IPS-20b (cell line): ENCODE measurements at regions not wholly inside any gene's neighbourhood (a gene's known extent, or its start where the extent isn't known, plus 50 kb on each side); places are given as distances from the start of the nearest gene placed in this dataset.
"Not testable (repeated sequence)": the region's sequence is repeated elsewhere in the genome, so short reads cannot be mapped to it uniquely, and the experiment has no call there.

Source experiments
- H3K27ac ChIP-seq: one replicate; pipeline ENCODE4 v1.5.1; 2013; ENCODE audit warnings: low read length
- H3K27me3 ChIP-seq: 2 replicates; pipeline ENCODE4 v1.6.1; 2013; ENCODE audit warnings: mild to moderate bottlenecking, low read length, inconsistent platforms; ENCODE audit not compliant: insufficient read depth
- H3K36me3 ChIP-seq: 2 replicates; pipeline ENCODE4 v1.6.1; 2013; ENCODE audit warnings: low read depth, mild to moderate bottlenecking, inconsistent platforms, low read length, moderate library complexity; ENCODE audit not compliant: insufficient read depth
- H3K4me1 ChIP-seq: 2 replicates; pipeline ENCODE4 v1.6.1; 2013; ENCODE audit warnings: mild to moderate bottlenecking, control low read depth, inconsistent platforms, low read length, moderate library complexity; ENCODE audit not compliant: insufficient read depth
- H3K4me3 ChIP-seq: 2 replicates; pipeline ENCODE4 v1.5.1; 2013; ENCODE audit warnings: mild to moderate bottlenecking, low read length, inconsistent platforms
- H3K9ac ChIP-seq: 2 replicates; pipeline ENCODE4 v1.6.1; 2013; ENCODE audit warnings: low read depth, mild to moderate bottlenecking, inconsistent platforms, low read length, moderate library complexity
- H3K9me3 ChIP-seq: 2 replicates; pipeline ENCODE4 v1.6.1; 2013; ENCODE audit warnings: mild to moderate bottlenecking, low read depth, low read length, inconsistent platforms; ENCODE audit not compliant: insufficient read depth

DNA sequence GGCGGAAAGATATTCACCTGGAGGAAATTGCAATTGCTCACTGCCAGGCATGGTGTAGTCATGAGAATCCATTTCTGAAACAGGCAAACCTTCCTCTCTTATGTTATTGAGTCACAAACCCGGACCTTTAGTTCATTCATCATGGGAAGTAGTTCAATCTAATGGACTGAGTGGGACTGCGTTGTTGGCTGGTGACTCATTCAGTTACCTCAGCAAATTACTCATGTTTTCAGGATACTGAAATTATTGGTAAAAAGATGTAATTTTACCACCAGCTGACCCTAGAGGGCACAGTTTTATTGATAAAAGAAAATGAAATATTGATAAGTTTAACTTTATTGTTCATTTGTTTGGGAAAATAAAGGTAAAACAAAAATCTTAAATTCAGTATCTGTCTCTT, 1194.4 kb upstream of the SORCS1 start:
- H3K9ac ChIP-seq: no peak overlapping the region
- H3K4me1 ChIP-seq: no peaks in the 10 kb centered on the region
- H3K36me3 ChIP-seq: no peaks in the 10 kb centered on the region
- H3K27ac ChIP-seq: no peak overlapping the region
- no peak overlapping the region for H3K4me3 ChIP-seq
- H3K27me3 ChIP-seq: no peaks in the 10 kb centered on the region
- no peaks in the 10 kb centered on the region for H3K9me3 ChIP-seq

DNA sequence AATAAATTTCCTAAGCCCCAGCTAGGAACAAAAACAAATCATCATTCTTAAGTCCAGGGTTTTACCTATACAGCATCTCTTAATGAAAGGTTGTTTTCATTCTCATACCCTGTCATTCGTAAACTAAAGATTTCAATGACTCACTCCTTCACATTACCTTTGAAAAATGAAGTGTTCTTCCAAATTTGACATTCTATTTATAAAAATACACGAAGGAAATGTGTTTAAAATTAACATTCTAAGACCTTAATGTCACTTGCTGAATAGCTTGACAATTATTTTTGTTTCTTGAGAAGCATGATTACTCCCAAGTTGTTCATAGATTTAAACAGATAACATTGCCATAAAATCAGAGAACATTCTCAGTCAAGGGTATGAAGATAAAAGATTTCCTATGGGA, 1188.3 kb upstream of the SORCS1 start:
- no peak overlapping the region for H3K4me3 ChIP-seq
- no peaks in the 10 kb centered on the region for H3K9me3 ChIP-seq
- no peaks in the 10 kb centered on the region for H3K27me3 ChIP-seq
- H3K4me1 ChIP-seq: no peaks in the 10 kb centered on the region
- H3K36me3 ChIP-seq: no peaks in the 10 kb centered on the region
- no peak overlapping the region for H3K9ac ChIP-seq
- H3K27ac ChIP-seq: no peak overlapping the region

DNA sequence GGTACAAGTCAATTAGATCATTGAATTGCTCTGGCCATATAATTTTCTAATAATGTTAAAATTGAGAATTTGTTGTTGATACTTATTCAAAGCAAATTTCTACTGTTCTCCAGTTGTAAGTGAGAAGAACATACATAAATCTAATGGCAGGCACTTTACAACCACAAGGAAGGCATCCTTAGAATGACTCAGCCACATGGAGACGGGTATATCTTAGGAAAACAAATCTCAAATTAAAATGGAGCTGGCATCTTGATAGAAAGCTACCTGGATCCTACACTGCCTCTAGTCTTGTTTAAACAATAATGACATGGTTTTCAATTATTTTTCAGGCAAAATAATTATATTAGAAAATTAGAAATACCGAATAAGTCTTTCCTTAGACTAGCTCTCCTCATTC, 1183.7 kb upstream of the SORCS1 start:
- Histone ChIP-seq H3K27me3 (no peaks in the 10 kb centered on the region), H3K4me1 (peaks cover 5% of the 10 kb centered on the region), H3K36me3 (no peaks in the 10 kb centered on the region), H3K9me3 (no peaks in the 10 kb centered on the region), H3K9ac (no peak overlapping the region), H3K27ac (no peak overlapping the region), H3K4me3 (no peak overlapping the region)

DNA sequence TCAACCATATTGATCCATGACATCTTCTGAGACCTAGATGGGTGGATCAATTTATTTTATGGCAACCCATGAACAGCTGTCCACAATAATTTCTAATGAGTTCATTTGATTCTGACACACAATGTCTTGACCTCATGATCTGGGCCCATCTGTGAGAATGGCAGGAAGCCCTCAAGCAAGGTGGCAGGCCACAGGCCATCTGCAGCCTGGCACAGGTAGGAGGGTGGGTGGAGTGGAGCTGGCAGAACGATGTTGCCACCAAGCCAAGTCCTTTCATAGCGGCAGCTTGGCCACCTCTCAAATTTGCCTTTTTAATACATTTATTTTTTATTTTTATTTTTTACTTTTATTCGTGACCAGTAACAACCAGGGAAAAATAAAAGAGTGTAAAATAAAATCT, 1181.6 kb upstream of the SORCS1 start:
- Histone ChIP-seq H3K27ac (no peak overlapping the region), H3K4me1 (peaks cover 5% of the 10 kb centered on the region), H3K27me3 (no peaks in the 10 kb centered on the region), H3K36me3 (no peaks in the 10 kb centered on the region), H3K4me3 (no peak overlapping the region), H3K9me3 (no peaks in the 10 kb centered on the region), H3K9ac (no peak overlapping the region)

DNA sequence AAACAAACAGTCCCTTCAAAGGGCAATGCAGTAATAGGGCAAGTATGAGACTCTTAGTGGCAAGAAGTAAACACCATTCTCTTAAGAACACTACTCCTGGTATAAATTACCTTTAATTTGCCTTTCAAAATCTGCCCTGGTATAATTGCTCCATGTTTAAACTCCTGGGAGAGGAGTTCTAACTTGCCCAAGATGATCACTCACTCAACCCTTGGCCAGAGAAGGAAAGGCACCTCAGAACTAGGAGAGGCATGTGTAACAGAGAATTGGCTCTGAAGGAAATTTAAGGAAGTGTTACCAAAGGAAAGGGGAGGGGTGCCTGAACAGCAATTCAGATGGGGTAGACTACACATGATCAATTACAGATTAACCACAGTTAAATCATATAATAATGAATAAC, 1173.6 kb upstream of the SORCS1 start:
- Histone ChIP-seq H3K9ac (no peak overlapping the region), H3K27ac (no peak overlapping the region), H3K4me1 (no peaks in the 10 kb centered on the region), H3K27me3 (no peaks in the 10 kb centered on the region), H3K9me3 (no peaks in the 10 kb centered on the region), H3K4me3 (no peak overlapping the region), H3K36me3 (no peaks in the 10 kb centered on the region)

DNA sequence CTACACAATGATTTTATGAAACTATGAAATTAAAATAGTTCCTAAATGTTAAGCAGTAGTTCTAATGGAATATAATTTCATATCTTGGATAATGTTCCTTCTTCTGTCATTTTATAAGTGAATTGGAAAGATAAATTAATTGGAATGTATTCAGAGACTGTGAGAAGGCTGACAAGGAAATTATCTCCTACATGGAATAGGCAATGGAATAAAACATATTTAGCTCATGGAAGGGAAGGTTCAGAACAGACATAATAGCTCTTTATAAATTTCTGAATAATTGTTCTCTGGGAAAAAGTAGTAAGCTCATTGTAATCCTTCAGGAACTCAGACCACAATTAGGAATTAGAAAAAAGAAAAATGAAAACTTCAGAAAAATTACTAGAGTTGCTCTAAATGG, 1172.3 kb upstream of the SORCS1 start:
- Histone ChIP-seq H3K4me3 (no peak overlapping the region), H3K9ac (no peak overlapping the region), H3K27me3 (no peaks in the 10 kb centered on the region), H3K4me1 (no peaks in the 10 kb centered on the region), H3K36me3 (no peaks in the 10 kb centered on the region), H3K27ac (no peak overlapping the region), H3K9me3 (no peaks in the 10 kb centered on the region)

DNA sequence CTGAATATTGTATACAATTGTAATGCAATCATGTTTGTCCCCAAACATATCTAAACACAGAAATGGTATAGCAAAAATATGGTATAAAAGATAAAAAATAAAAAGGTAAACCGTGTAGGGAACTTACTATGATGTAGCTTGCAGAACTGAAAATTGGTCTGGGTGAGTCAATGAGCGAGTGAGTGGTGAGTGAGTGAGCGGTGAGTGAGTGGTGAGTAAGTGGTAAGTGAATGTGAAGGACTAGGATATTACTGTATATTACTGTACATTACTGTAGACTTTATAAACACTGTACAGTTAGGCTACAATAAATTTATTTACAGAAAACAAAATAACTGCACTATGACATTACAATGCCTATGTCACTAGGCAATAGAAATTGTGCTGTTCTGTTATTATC, 1163.2 kb upstream of the SORCS1 start:
- H3K4me3 ChIP-seq: no peak overlapping the region
- H3K27me3 ChIP-seq: no peaks in the 10 kb centered on the region
- H3K4me1 ChIP-seq: peaks cover 7% of the 10 kb centered on the region; the same call in 1 of the 2 replicates
- no peaks in the 10 kb centered on the region for H3K9me3 ChIP-seq
- H3K27ac ChIP-seq: no peak overlapping the region
- H3K9ac ChIP-seq: no peak overlapping the region
- H3K36me3 ChIP-seq: no peaks in the 10 kb centered on the region

DNA sequence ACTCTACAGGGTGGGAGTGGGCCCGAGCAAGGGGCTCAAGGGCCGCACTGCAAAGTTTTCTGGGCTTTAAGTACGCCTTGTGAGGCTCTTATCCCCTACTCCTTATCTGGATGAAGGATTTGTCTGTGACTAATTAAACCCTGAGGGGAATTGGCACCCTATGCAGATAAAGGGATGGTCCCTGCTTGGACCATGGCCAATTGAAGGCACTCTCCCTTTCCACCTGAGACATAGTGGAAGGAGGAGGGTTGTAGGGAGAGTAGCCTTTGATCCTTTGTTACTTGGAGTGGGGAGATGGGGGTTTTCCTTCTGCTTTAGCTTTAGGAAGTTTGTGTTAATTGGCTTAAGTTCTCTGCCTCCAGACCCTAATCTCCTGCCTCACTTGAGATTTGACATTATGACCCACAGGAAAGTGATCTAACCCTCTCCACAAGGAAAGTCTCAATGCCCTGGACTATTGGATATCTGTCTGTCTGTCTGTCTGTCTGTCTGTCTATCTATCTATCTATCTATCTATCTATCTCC, 1158.8 kb upstream of the SORCS1 start:
- H3K9ac ChIP-seq: no peak overlapping the region
- no peaks in the 10 kb centered on the region for H3K27me3 ChIP-seq
- no peak overlapping the region for H3K27ac ChIP-seq
- H3K4me1 ChIP-seq: peaks cover 7% of the 10 kb centered on the region; the same call in 1 of the 2 replicates
- H3K9me3 ChIP-seq: no peaks in the 10 kb centered on the region
- no peak overlapping the region for H3K4me3 ChIP-seq
- H3K36me3 ChIP-seq: no peaks in the 10 kb centered on the region

DNA sequence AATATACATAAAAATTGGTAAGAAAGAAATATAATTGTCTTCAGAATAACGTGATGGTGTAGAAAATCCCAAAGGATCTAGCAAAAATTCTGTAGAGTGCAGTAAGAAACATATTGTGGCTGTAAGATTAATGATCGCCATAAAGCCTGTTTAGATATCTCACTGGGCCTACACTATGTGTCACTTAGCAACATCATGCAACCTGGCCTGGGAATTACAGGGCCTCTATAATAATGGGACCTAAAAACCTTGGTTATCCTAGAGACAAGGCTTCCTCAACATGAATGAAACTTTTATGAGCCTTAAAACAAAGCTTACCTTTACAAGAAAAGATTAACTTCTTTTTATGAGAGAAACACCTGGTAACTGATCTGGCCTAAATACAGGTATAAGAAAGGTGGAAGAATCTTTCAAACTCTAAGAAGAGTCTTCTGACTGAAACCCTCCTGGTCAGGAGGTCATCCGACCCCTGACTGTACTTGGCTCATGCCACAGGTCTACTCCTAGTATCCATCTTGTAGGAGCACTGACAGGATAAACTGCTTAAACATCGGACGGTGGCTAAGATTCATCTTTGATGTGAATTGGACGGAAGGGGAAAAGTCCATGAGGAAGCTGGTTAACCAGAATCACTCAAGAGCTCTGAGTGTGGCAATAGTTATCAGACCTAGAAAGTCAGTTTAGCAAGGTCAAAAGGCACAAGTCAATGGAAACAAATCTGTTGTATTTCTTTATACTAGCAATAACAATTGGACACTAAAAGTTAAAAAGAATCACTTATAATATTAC, 1155.1 kb upstream of the SORCS1 start:
- Histone ChIP-seq H3K27me3 (no peaks in the 10 kb centered on the region), H3K36me3 (no peaks in the 10 kb centered on the region), H3K9me3 (no peaks in the 10 kb centered on the region)

DNA sequence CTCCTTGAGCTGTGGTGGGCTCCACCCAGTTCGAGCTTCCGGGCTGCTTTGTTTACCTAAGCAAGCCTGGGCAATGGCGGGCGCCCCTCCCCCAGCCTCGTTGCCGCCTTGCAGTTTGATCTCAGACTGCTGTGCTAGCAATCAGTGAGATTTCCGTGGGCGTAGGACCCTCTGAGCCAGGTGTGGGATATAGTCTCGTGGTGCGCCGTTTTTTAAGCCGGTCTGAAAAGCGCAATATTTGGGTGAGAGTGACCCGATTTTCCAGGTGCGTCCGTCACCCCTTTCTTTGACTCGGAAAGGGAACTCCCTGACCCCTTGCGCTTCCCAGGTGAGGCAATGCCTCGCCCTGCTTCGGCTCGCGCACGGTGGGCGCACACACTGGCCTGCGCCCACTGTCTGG, 1151.1 kb upstream of the SORCS1 start:
- not testable (repeated sequence) for H3K27me3 ChIP-seq, H3K27ac ChIP-seq, H3K4me1 ChIP-seq, H3K36me3 ChIP-seq, H3K9me3 ChIP-seq, H3K9ac ChIP-seq
- H3K4me3 ChIP-seq: 0 out of 2 replicates have a peak overlapping the region, but pooled peaks have one; percentile 40

More for the DNA sequence above, 1155.1 kb upstream of the SORCS1 start:
- Histone ChIP-seq H3K4me3 (no peak overlapping the region), H3K27ac (no peak overlapping the region), H3K9ac (no peak overlapping the region), H3K4me1 (peaks cover 7% of the 10 kb centered on the region; the same call in 1 of the 2 replicates)

DNA sequence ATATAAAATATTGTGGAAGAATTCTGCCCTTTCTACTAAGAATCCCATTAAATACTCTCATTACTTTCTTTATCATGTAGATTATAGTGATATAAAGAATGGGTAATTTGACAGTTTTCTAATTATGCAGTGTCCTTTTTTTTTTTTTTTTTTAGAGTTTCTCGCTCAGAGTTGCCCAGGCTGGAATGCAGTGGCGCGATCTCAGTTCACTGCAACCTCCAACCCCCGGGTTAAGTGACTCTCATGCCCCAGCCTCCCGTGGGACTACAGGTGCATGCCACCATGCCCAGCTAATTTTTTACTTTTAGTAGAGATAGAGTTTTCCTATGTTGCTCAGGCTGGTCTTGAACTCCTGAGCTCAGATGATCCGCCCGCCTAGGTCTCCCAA, 1143.4 kb upstream of the SORCS1 start:
- Histone ChIP-seq H3K27ac (no peak overlapping the region), H3K4me3 (no peak overlapping the region), H3K9ac (no peak overlapping the region), H3K27me3 (no peaks in the 10 kb centered on the region), H3K9me3 (no peaks in the 10 kb centered on the region), H3K36me3 (no peaks in the 10 kb centered on the region), H3K4me1 (no peaks in the 10 kb centered on the region)

DNA sequence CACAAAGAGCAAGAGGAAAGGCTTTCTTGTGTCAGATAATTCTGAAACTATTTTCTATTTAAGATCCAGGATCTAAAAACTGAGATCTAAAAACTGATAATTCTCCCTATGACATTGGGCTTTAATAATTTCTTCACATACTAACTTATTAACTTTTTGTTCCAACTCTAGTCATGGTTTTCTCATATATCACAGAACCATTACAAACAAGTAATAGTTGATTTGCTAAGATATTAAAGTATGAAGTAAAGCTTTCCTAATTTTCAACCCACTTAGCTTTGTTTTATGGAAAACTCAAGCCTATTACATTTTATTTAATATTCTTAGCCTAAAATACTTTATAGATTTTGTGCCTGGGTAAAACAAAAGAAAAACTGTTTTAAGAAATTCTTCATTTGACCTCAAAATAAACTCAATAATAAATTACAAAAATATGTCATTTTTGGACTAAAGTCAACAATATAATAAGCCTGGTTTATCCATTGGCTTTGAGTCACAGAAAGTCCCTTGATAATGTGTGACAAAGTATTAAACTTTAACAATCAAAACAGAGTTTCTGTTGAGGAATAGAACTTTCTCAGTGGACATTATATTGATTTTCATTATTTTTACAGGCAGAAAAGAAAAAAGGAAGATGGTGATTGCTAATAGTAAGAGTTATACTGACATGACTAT, 1142.9 kb upstream of the SORCS1 start:
- no peak overlapping the region for H3K9ac ChIP-seq
- no peaks in the 10 kb centered on the region for H3K27me3 ChIP-seq
- H3K9me3 ChIP-seq: no peaks in the 10 kb centered on the region
- no peaks in the 10 kb centered on the region for H3K36me3 ChIP-seq
- H3K27ac ChIP-seq: no peak overlapping the region
- no peaks in the 10 kb centered on the region for H3K4me1 ChIP-seq
- no peak overlapping the region for H3K4me3 ChIP-seq
